Activated B cell treated with CpG ODN at 0.5 μM for 24 hours (primary cell): ENCODE measurements at regions not wholly inside any gene's neighbourhood (a gene's known extent, or its start where the extent isn't known, plus 50 kb on each side); places are given as distances from the start of the nearest gene placed in this dataset.

Experiments
- ATAC-seq: fragments of 200-7000 bp; cut with Tn5 transposase; one replicate; pipeline ENCODE4 v1.10.0; 2021; ENCODE audit warnings: low read depth, mild to moderate bottlenecking, moderate library complexity
- CTCF ChIA-PET: fragments of 350-600 bp; sonication (Branson Sonifier 250); formaldehyde crosslinking; loops from one replicate; lab custom pipeline; 2021; ENCODE audit warnings: antibody characterized with exemption; lab: Charles Lee
- POLR2A ChIA-PET: fragments of 350-600 bp; sonication (Branson Sonifier 250); formaldehyde crosslinking; loops from one replicate; lab custom pipeline; 2021; ENCODE audit warnings: antibody characterized with exemption; lab: Charles Lee
- DNase-seq: peaks from one replicate; pipeline ENCODE4 v3.0.0; 2022
- H3K27ac Mint-ChIP-seq: one replicate; pipeline ENCODE4 v1.8.0; 2020; ENCODE audit warnings: mixed read lengths
- H3K27me3 Mint-ChIP-seq: one replicate; pipeline ENCODE4 v1.8.0; 2021; ENCODE audit warnings: mixed read lengths
- H3K36me3 Mint-ChIP-seq: one replicate; pipeline ENCODE4 v1.8.0; 2021; ENCODE audit warnings: low read depth, mixed read lengths
- H3K4me1 Mint-ChIP-seq: one replicate; pipeline ENCODE4 v1.8.0; 2021; ENCODE audit warnings: mixed read lengths
- H3K4me3 Mint-ChIP-seq: one replicate; pipeline ENCODE4 v1.8.0; 2020; ENCODE audit warnings: mild to moderate bottlenecking, mixed read lengths
- H3K9me3 Mint-ChIP-seq: one replicate; pipeline ENCODE4 v1.8.0; 2020; ENCODE audit warnings: mixed read lengths
- CTCF ChIP-seq: fragments of 200-600 bp; IDR thresholded peaks from one replicate; pipeline ENCODE4 v1.8.0; 2022; ENCODE audit warnings: antibody characterized with exemption, mild to moderate bottlenecking
- intact Hi-C: fragments of 100-400 bp; cut with micrococcal nuclease; formaldehyde crosslinking; loops from one replicate; pipeline ENCODE4 v1.15.1; 2024

GRCh38 chr4:173805884-173806283 lies 275.9 kb upstream of the HAND2 start:
- ChIA-PET CTCF (no interaction called here), POLR2A (no interaction called here)
- intact Hi-C loops, result no loop called here
- DNase-seq (no peak), ATAC-seq (no peak)
- Mint-ChIP-seq H3K9me3 (no peaks in the 10 kb centered on the region), H3K36me3 (no peaks in the 10 kb centered on the region), H3K4me3 (no peak overlapping the region), H3K4me1 (no peaks in the 10 kb centered on the region), H3K27ac (no peak overlapping the region), H3K27me3 (no peaks in the 10 kb centered on the region)
- TF ChIP-seq CTCF, result no peak

DNA sequence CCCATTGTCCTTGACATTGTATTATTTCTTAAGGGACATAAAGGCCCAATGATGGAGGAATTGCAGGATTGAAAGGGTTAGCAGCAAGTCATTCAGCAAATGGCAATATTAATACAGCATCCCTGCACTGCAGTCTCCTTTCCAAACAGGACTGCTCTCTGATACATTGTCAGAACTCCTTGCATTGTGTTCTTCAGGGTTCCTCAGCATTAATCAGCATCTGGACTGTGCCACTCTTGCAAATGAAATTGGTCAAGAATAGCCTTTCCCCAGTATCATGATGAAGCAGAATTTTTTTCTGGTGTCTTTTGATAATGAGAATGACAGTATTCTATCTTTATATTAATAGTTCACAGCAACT lies 272.6 kb upstream of the HAND2 start:
- Mint-ChIP-seq H3K36me3 (no peaks in the 10 kb centered on the region), H3K9me3 (no peaks in the 10 kb centered on the region), H3K27me3 (no peaks in the 10 kb centered on the region), H3K27ac (no peak overlapping the region), H3K4me1 (no peaks in the 10 kb centered on the region), H3K4me3 (no peak overlapping the region)
- DNase-seq (no peak), ATAC-seq (no peak)
- intact Hi-C loops, result no loop called here
- TF ChIP-seq CTCF, result no peak
- ChIA-PET CTCF (no interaction called here), POLR2A (no interaction called here)

DNA sequence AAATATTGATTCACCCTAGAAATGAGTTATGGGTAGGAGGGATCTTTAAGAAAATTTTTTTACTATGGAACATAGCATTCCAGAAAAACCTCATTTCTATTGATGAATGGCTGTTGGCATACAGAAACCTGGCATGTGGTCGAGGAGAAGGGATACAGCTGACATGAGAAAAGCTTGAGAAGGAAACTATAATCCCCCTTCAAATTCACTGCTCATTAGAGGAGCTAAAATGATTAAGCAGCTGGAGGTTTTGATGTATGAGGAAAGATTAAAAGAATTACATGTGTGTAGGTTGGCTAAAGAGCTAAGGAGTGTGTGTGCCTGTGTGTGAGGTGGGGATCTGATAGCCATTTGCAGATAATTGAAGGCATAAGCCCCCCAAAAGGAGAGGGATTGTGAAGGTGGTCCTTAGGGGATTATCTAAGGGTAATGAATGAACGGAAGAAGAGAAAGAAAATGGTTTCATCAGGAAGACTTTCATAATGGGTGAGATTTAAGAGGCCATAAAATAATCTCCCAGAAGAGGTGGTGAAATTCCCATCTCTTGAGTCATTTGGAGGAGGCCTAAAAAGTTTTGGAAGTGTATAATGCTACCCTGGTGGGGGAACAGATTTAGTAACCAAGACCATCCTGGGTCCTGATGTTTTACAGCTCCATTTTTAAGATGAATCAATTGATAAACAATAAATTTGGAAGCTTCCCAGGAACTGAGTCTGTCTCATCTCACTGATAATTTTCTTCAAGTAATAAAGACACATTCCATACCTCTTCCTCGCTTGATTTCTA lies 272.0 kb upstream of the HAND2 start:
- ChIA-PET POLR2A (no interaction called here), CTCF (no interaction called here)
- no peak for DNase-seq
- H3K9me3 Mint-ChIP-seq, result peaks cover 2% of the 10 kb centered on the region
- H3K4me3 Mint-ChIP-seq, result no peak overlapping the region
- no peaks in the 10 kb centered on the region for H3K36me3 Mint-ChIP-seq
- intact Hi-C loops, result no loop called here
- no peak overlapping the region for H3K27ac Mint-ChIP-seq
- no peaks in the 10 kb centered on the region for H3K4me1 Mint-ChIP-seq
- H3K27me3 Mint-ChIP-seq, result no peaks in the 10 kb centered on the region
- no peak for TF ChIP-seq CTCF
- ATAC-seq, result no peak

- H3K9me3 Mint-ChIP-seq, result peaks cover 2% of the 10 kb centered on the region
- intact Hi-C loops, result no loop called here
- DNase-seq, result no peak
- POLR2A ChIA-PET, result no interaction called here
- no peaks in the 10 kb centered on the region for H3K27me3 Mint-ChIP-seq
- TF ChIP-seq CTCF, result no peak
- no peaks in the 10 kb centered on the region for H3K36me3 Mint-ChIP-seq
- H3K4me1 Mint-ChIP-seq, result no peaks in the 10 kb centered on the region
- H3K27ac Mint-ChIP-seq, result no peak overlapping the region
- no peak overlapping the region for H3K4me3 Mint-ChIP-seq
- no peak for ATAC-seq
- CTCF ChIA-PET, result no interaction called here
Measured at GRCh38 chr4:173801361-173801760, 271.3 kb upstream of the HAND2 start.

DNA sequence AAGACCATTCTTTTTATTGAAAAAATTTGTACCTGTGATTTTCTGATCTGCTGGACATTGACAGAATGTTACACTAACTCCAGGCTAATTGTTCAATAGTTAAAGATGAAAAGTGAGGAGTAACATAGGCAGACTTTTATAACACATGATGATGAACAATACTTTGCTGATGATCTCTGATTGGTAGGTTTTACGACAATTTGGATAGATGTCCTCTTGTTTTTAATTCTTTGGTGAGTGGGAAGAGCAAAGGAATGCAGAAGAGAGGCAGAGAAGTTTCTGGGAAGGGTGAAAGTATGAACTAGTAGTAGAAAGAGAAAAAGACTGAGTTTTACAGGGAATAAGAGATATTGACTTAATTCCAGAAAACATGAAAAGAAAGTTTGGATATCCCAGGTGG lies 267.3 kb upstream of the HAND2 start:
- ChIA-PET POLR2A (no interaction called here), CTCF (no interaction called here)
- no peaks in the 10 kb centered on the region for H3K27me3 Mint-ChIP-seq
- no peak for TF ChIP-seq CTCF
- ATAC-seq (no peak), DNase-seq (no peak)
- no peak overlapping the region for H3K4me3 Mint-ChIP-seq
- H3K36me3 Mint-ChIP-seq, result no peaks in the 10 kb centered on the region
- H3K9me3 Mint-ChIP-seq, result peaks cover 2% of the 10 kb centered on the region
- intact Hi-C loops, result no loop called here
- no peak overlapping the region for H3K27ac Mint-ChIP-seq
- no peaks in the 10 kb centered on the region for H3K4me1 Mint-ChIP-seq
